ENCODE measurements at regions not wholly inside any gene's neighbourhood (a gene's known extent, or its start where the extent isn't known, plus 50 kb on each side); places are given as distances from the start of the nearest gene placed in this dataset.
"Not testable (repeated sequence)": the region's sequence is repeated elsewhere in the genome, so short reads cannot be mapped to it uniquely, and the experiment has no call there.

- no peak for DNase-seq (ENCODE audit: low spot score)
These were observed 709.8 kb upstream of the DIAPH2 start for GRCh38 chrX:95974890-95975289.

- DNase-seq (ENCODE audit: low spot score): no peak
These were observed 689.1 kb upstream of the DIAPH2 start for GRCh38 chrX:95995583-95995982.

- DNase-seq (ENCODE audit: low spot score): no peak
These were observed 688.3 kb upstream of the DIAPH2 start for GRCh38 chrX:95996294-95996693.

GRCh38 chrX:96002431-96002830 lies 682.2 kb upstream of the DIAPH2 start:
- no peak for DNase-seq (ENCODE audit: low spot score)

GRCh38 chrX:96004386-96004785 lies 680.3 kb upstream of the DIAPH2 start:
- no peak for DNase-seq (ENCODE audit: low spot score)

- DNase-seq (ENCODE audit: low spot score): no peak
These were observed 678.4 kb upstream of the DIAPH2 start for GRCh38 chrX:96006281-96006680.

- no peak for DNase-seq (ENCODE audit: low spot score)
These were observed 657.2 kb upstream of the DIAPH2 start for GRCh38 chrX:96027407-96027806.

GRCh38 chrX:96052078-96052477 lies 632.6 kb upstream of the DIAPH2 start:
- DNase-seq (ENCODE audit: low spot score): no peak

GRCh38 chrX:96081891-96082290 lies 602.8 kb upstream of the DIAPH2 start:
- DNase-seq (ENCODE audit: low spot score): no peak

GRCh38 chrX:96094616-96095015 lies 590.0 kb upstream of the DIAPH2 start:
- no peak for DNase-seq (ENCODE audit: low spot score)

GRCh38 chrX:96098471-96098870 lies 586.2 kb upstream of the DIAPH2 start:
- no peak for DNase-seq (ENCODE audit: low spot score)

GRCh38 chrX:96102997-96103396 lies 581.6 kb upstream of the DIAPH2 start:
- no peak for DNase-seq (ENCODE audit: low spot score)

GRCh38 chrX:96112689-96113088 lies 572.0 kb upstream of the DIAPH2 start:
- no peak for DNase-seq (ENCODE audit: low spot score)

GRCh38 chrX:96126182-96126581 lies 558.5 kb upstream of the DIAPH2 start:
- DNase-seq (ENCODE audit: low spot score): no peak

- DNase-seq (ENCODE audit: low spot score): not testable (repeated sequence)
These were observed 556.6 kb upstream of the DIAPH2 start for GRCh38 chrX:96128058-96128457.

- DNase-seq (ENCODE audit: low spot score): no peak
These were observed 543.8 kb upstream of the DIAPH2 start for GRCh38 chrX:96140796-96141195.

- no peak for DNase-seq (ENCODE audit: low spot score)
These were observed 537.0 kb upstream of the DIAPH2 start for GRCh38 chrX:96147681-96148080.

- no peak for DNase-seq (ENCODE audit: low spot score)
These were observed 514.0 kb upstream of the DIAPH2 start for GRCh38 chrX:96170626-96171025.

- no peak for DNase-seq (ENCODE audit: low spot score)
These were observed 507.7 kb upstream of the DIAPH2 start for GRCh38 chrX:96176921-96177320.

- no peak for DNase-seq (ENCODE audit: low spot score)
These were observed 503.0 kb upstream of the DIAPH2 start for GRCh38 chrX:96181605-96182004.

- peak; percentile 1 for DNase-seq (ENCODE audit: low spot score)
These were observed 502.3 kb upstream of the DIAPH2 start for GRCh38 chrX:96182366-96182765.

- no peak for DNase-seq (ENCODE audit: low spot score)
These were observed 501.3 kb upstream of the DIAPH2 start for GRCh38 chrX:96183391-96183790.

GRCh38 chrX:96183843-96184242 lies 500.8 kb upstream of the DIAPH2 start:
- no peak for DNase-seq (ENCODE audit: low spot score)

GRCh38 chrX:96204928-96205327 lies 479.7 kb upstream of the DIAPH2 start:
- DNase-seq (ENCODE audit: low spot score): no peak

GRCh38 chrX:96211953-96212352 lies 472.7 kb upstream of the DIAPH2 start:
- DNase-seq (ENCODE audit: low spot score): no peak
